Memory B cell (primary cell): ENCODE measurements at regions not wholly inside any gene's neighbourhood (a gene's known extent, or its start where the extent isn't known, plus 50 kb on each side); places are given as distances from the start of the nearest gene placed in this dataset.

Experiments used
- ATAC-seq: fragments of 150-1000 bp; cut with Tn5 transposase; 2 replicates; pipeline ENCODE4 v1.10.0; 2021; ENCODE audit warnings: low read depth, mild to moderate bottlenecking, moderate library complexity
- DNase-seq, 2 donors: peaks; one replicate each; pipeline ENCODE4 v3.0.0; 2022; ENCODE audit warnings: low spot score in 2 of 2
- H3K27ac Mint-ChIP-seq: one replicate; pipeline ENCODE4 v1.8.0; 2022; ENCODE audit warnings: mild to moderate bottlenecking, moderate library complexity, mixed read lengths
- H3K27me3 Mint-ChIP-seq: one replicate; pipeline ENCODE4 v1.8.0; 2022; ENCODE audit warnings: mixed read lengths
- H3K36me3 Mint-ChIP-seq: one replicate; pipeline ENCODE4 v1.8.0; 2022; ENCODE audit warnings: mild to moderate bottlenecking, mixed read lengths
- H3K4me1 Mint-ChIP-seq: one replicate; pipeline ENCODE4 v1.8.0; 2022; ENCODE audit warnings: mixed read lengths
- H3K4me3 Mint-ChIP-seq: one replicate; pipeline ENCODE4 v1.8.0; 2022; ENCODE audit warnings: mild to moderate bottlenecking, moderate library complexity, mixed read lengths
- H3K9me3 Mint-ChIP-seq: one replicate; pipeline ENCODE4 v1.8.0; 2022; ENCODE audit warnings: mixed read lengths

DNA sequence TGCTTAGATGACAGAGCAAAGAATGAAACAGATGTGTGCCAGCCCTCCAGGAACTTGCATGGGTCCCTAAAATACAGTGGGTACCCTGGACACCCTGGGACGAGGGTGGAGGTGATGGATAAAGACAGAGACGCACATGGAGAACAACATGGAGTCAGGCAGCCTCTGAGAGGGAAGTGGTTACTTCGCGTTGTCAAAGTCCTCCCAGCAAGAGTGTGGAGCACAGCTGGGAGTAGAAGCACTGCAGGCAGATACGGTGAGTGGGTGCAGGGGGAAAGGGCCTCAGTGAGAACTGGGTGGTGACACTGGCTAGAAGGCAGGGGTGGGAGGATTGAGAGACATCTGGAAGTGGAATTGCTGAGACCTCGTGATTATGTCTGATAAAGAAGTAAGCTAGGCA lies 70.8 kb upstream of the PRR20G start:
- Mint-ChIP-seq H3K27ac (no peak overlapping the region), H3K4me3 (no peak overlapping the region), H3K9me3 (peaks cover 9% of the 10 kb centered on the region), H3K27me3 (peaks cover 6% of the 10 kb centered on the region), H3K4me1 (no peaks in the 10 kb centered on the region), H3K36me3 (peaks cover 4% of the 10 kb centered on the region)
- DNase-seq = no peak
- no peak for ATAC-seq

DNA sequence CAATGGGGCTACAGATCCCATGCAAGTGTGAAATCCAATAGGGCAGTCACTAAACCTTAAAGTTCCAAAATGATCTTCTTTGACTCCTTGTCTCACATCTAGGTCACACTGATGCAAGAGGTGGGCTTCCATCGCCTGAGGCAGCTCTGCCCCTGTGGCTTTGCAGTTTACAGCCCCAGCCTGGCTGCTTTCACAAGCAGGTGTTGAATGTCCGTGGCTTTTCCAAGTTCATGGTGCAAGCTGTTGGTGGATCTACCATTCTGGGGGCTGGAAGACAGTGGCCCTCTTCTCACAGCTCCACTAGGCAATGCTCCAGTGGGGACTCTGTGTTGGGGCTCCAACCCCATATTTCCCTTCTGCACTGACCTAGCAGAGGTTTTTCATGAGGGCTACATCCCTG lies 68.5 kb upstream of the PRR20G start:
- H3K36me3 Mint-ChIP-seq = peaks cover 4% of the 10 kb centered on the region
- peaks cover 9% of the 10 kb centered on the region for H3K9me3 Mint-ChIP-seq
- no peaks in the 10 kb centered on the region for H3K4me1 Mint-ChIP-seq
- no peak overlapping the region for H3K4me3 Mint-ChIP-seq
- H3K27ac Mint-ChIP-seq = no peak overlapping the region
- ATAC-seq = no peak
- H3K27me3 Mint-ChIP-seq = peaks cover 4% of the 10 kb centered on the region
- no peak for DNase-seq

- H3K27ac Mint-ChIP-seq = no peak overlapping the region
These were observed 66.9 kb upstream of the PRR20G start for GRCh38 chr3:127354761-127355160.

DNA sequence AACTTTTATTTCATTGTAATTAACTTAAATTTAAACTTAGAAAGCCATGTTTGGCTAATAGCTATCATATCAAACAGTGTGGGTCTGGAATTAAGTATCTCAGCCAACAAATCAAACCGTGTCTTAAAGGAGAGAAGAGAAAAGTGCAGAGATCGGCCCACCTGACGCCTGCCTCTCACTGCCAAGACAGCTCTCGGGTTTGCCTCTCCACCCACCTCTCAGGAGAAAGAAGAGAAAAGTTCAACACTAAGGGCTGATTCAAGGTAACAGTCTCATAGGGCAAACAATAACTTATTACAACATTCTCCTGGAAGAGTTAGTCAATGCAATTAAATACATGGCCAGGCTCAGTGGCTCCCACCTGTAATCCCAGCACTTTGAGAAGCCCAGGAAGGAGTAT lies 64.8 kb upstream of the PRR20G start:
- DNase-seq (no peak), ATAC-seq (no peak)
- no peak overlapping the region for H3K27ac Mint-ChIP-seq
- H3K27me3 Mint-ChIP-seq = peaks cover 4% of the 10 kb centered on the region
- no peaks in the 10 kb centered on the region for H3K4me1 Mint-ChIP-seq
- H3K4me3 Mint-ChIP-seq = no peak overlapping the region
- peaks cover 4% of the 10 kb centered on the region for H3K36me3 Mint-ChIP-seq
- H3K9me3 Mint-ChIP-seq = peaks cover 12% of the 10 kb centered on the region

More at GRCh38 chr3:127354761-127355160, 66.9 kb upstream of the PRR20G start:
- DNase-seq (no peak), ATAC-seq (no peak)
- Mint-ChIP-seq H3K4me3 (no peak overlapping the region), H3K36me3 (peaks cover 4% of the 10 kb centered on the region), H3K9me3 (peaks cover 9% of the 10 kb centered on the region), H3K27me3 (peaks cover 8% of the 10 kb centered on the region), H3K4me1 (no peaks in the 10 kb centered on the region)

DNA sequence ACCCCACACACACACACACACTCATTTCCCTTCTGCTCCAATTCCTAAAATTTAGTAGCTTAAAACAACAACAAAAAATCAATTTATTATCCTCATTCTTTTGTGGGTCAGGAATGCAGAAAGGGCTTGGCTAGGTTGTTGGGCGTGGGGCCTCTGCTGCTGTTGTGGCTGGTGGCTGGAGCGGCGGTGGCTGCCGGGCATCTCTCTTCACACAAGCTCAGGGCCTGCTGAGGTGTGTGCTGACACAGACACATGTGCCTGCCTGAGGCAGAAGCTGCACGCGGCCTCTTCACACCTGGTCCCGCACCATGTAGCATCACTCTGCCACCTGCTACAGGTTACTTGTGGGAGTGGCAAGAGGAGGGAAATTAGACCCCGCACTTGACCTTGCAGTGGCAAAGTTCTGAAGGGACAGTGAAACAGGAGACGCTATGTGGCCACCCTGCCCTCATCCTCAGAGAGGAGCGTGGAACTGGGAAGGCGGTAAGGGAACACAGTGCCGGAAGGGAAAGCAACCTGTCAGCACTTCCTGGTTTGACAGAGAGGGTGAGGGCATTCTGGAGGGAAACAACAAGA lies 64.0 kb upstream of the PRR20G start:
- Mint-ChIP-seq H3K4me3 (no peak overlapping the region), H3K27ac (no peak overlapping the region), H3K27me3 (peaks cover 4% of the 10 kb centered on the region), H3K4me1 (no peaks in the 10 kb centered on the region), H3K36me3 (no peaks in the 10 kb centered on the region), H3K9me3 (peaks cover 8% of the 10 kb centered on the region)
- DNase-seq (no peak), ATAC-seq (no peak)

GRCh38 chr3:127351321-127351720 lies 63.5 kb upstream of the PRR20G start:
- DNase-seq = no peak

GRCh38 chr3:127350172-127351050 lies 62.6 kb upstream of the PRR20G start:
- DNase-seq = no peak

More at GRCh38 chr3:127351321-127351720, 63.5 kb upstream of the PRR20G start:
- peaks cover 6% of the 10 kb centered on the region for H3K27me3 Mint-ChIP-seq
- H3K4me1 Mint-ChIP-seq = no peaks in the 10 kb centered on the region
- no peak overlapping the region for H3K4me3 Mint-ChIP-seq
- ATAC-seq = no peak
- peaks cover 10% of the 10 kb centered on the region for H3K9me3 Mint-ChIP-seq
- no peak overlapping the region for H3K27ac Mint-ChIP-seq
- H3K36me3 Mint-ChIP-seq = no peaks in the 10 kb centered on the region

GRCh38 chr3:127349501-127350171 lies 61.8 kb upstream of the PRR20G start:
- H3K4me1 Mint-ChIP-seq = no peaks in the 10 kb centered on the region
- DNase-seq = no peak
- no peak overlapping the region for H3K27ac Mint-ChIP-seq
- peaks cover 8% of the 10 kb centered on the region for H3K27me3 Mint-ChIP-seq
- peaks cover 10% of the 10 kb centered on the region for H3K9me3 Mint-ChIP-seq
- H3K4me3 Mint-ChIP-seq = no peak overlapping the region
- no peaks in the 10 kb centered on the region for H3K36me3 Mint-ChIP-seq
- ATAC-seq = no peak

More at GRCh38 chr3:127350172-127351050, 62.6 kb upstream of the PRR20G start:
- Mint-ChIP-seq H3K36me3 (no peaks in the 10 kb centered on the region), H3K27ac (no peak overlapping the region), H3K9me3 (peaks cover 10% of the 10 kb centered on the region), H3K4me3 (no peak overlapping the region), H3K27me3 (peaks cover 8% of the 10 kb centered on the region), H3K4me1 (no peaks in the 10 kb centered on the region)
- ATAC-seq = no peak

DNA sequence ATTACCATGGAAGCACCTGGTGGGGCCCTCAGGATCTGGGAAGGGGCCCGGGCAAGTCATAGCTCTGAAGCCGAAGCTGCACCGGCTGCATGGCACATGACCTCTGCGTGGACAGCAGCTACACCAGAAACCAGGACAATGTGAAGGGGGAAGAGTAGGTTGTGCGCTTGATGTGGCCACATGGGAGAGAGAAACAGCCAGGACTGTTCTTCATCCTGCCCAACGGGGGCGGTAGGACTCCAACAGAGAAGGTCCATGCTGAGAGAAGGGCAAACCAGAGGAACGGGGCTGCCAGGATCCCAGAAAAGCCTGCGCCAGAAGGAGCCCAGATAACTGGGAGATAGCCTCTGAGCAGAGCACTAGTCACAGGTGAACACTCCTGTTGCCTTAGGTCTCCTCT lies 54.9 kb upstream of the PRR20G start:
- H3K4me1 Mint-ChIP-seq = no peaks in the 10 kb centered on the region
- H3K27me3 Mint-ChIP-seq = peaks cover 20% of the 10 kb centered on the region

DNA sequence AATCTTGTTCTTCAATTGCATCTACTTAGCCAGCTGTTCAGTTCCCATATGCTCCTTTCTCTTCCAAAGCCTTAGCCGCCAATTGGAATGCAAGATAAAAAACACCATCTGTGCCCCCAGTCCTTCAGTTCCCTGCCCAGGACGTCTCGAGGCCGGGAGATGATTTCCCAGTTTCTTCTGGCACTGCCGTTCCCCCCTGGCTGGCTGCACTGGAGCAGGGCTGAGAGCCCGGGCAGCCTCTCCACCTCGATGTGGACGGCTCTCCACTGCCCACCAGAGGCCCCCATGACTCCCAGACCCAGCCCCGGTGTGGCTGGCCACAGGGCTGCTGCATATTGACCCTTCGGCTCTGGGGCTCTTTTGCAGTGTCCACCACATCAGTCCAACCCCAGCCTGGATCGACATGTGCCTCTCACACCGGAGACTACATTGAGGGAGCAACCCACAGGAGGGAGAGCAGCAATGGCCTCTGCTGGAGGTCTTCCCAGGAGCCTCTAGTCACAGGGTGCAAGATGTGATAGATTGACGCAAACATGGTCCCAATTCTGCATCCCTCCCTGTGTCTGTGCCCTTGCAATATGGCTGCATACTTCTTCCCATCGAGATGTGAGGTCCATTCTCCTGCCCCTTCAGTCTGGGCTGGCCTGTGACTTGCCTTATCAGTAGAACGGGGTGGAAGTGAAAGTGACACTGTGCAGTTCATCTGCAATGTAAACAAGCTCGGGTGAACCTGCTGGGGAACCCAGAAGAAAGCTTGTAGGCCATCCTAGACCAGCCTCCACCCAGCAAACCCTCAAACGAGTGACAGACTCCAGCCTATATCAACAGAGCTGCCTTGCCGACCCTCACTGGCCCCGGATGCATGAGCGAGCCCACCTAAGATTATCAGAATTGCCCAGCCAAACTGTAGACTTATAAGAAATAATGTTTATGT lies 52.3 kb upstream of the PRR20G start:
- Mint-ChIP-seq H3K9me3 (peaks cover 10% of the 10 kb centered on the region), H3K27me3 (peaks cover 20% of the 10 kb centered on the region)

More for the DNA sequence above, 54.9 kb upstream of the PRR20G start:
- ATAC-seq (no peak), DNase-seq (no peak)
- Mint-ChIP-seq H3K27ac (no peak overlapping the region), H3K4me3 (no peak overlapping the region), H3K36me3 (no peaks in the 10 kb centered on the region), H3K9me3 (peaks cover 13% of the 10 kb centered on the region)

DNA sequence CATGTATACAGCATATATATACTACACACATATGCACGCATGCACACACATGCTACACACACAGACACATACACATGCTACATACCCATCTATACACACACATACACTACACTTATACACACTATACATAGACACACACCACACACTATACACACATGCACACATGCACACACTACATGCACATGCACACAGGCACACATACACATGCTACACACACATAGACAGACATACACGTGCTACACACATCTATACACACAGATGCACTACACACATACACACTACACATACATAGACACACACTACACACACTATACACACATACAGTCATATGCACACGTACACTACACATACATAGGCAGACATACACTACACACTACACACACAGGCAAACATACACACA lies 51.2 kb upstream of the PRR20G start:
- no peak for ATAC-seq
- no peak for DNase-seq
- H3K4me1 Mint-ChIP-seq = no peaks in the 10 kb centered on the region
- no peak overlapping the region for H3K27ac Mint-ChIP-seq
- H3K4me3 Mint-ChIP-seq = no peak overlapping the region
- peaks cover 10% of the 10 kb centered on the region for H3K9me3 Mint-ChIP-seq
- no peaks in the 10 kb centered on the region for H3K36me3 Mint-ChIP-seq
- peaks cover 20% of the 10 kb centered on the region for H3K27me3 Mint-ChIP-seq

More for the DNA sequence above, 52.3 kb upstream of the PRR20G start:
- no peak for ATAC-seq
- H3K36me3 Mint-ChIP-seq = no peaks in the 10 kb centered on the region
- H3K27ac Mint-ChIP-seq = no peak overlapping the region
- H3K4me1 Mint-ChIP-seq = no peaks in the 10 kb centered on the region
- H3K4me3 Mint-ChIP-seq = no peak overlapping the region
- no peak for DNase-seq

DNA sequence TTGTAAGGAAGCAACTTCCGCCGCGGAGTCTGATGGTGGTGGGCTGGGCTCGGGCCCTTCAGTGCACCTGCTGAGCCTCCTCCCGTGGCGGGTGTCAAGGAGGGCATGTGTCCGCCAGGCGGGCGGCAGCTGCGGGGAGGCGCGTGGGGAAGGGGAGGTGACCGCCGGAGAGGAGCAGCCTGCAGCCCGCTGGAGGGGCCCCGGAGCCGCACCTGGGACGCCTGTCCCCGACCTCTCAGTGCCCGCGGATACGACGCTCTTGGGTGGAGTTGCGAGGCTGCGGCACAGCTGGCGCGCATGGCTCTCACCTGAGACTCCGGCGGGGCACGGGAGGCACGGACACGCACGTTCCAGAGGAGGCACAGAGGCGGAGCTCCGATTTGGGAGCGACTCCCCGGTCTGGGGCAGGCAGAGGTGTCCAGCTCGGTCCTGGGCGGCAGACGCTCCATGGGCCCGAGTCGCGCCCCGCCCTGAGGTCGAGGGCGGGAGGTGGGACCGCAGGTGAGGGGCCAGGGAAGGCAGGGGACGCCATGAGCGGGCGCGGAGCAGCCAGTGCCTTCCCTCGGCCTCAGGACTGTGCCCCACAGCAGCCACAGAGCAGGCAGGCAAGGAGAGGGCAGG lies 50.2 kb upstream of the PRR20G start:
- no peak overlapping the region for H3K27ac Mint-ChIP-seq
- no peaks in the 10 kb centered on the region for H3K4me1 Mint-ChIP-seq
- H3K27me3 Mint-ChIP-seq = peaks cover 18% of the 10 kb centered on the region

More for the DNA sequence above, 50.2 kb upstream of the PRR20G start:
- DNase-seq = no peak
- H3K9me3 Mint-ChIP-seq = peaks cover 10% of the 10 kb centered on the region
- ATAC-seq = no peak
- H3K4me3 Mint-ChIP-seq = no peak overlapping the region
- no peaks in the 10 kb centered on the region for H3K36me3 Mint-ChIP-seq
